Fibroblast of lung (primary cell): ENCODE measurements at regions not wholly inside any gene's neighbourhood (a gene's known extent, or its start where the extent isn't known, plus 50 kb on each side); places are given as distances from the start of the nearest gene placed in this dataset.
"Not testable (repeated sequence)": the region's sequence is repeated elsewhere in the genome, so short reads cannot be mapped to it uniquely, and the experiment has no call there.

Experiments
- DNase-seq, 2 donors: peaks; one replicate each; pipeline versions ENCODE4 v3.0.0 to v3.0.0-alpha.2; 2010; ENCODE audit warnings: low read depth in 2 of 2
- H2AFZ ChIP-seq: 2 replicates; pipeline ENCODE4 v1.5.1; 2012; ENCODE audit warnings: low read length, control low read depth, inconsistent platforms
- H3K27ac ChIP-seq: 2 replicates; pipeline ENCODE4 v1.5.1; 2011; ENCODE audit warnings: low read length, control low read depth; ENCODE audit not compliant: insufficient read depth
- H3K27me3 ChIP-seq: 2 replicates; pipeline ENCODE4 v1.5.1; 2011; ENCODE audit warnings: mild to moderate bottlenecking, low read length; ENCODE audit not compliant: control insufficient read depth, insufficient read depth
- H3K36me3 ChIP-seq: 2 replicates; pipeline ENCODE4 v1.5.1; 2011; ENCODE audit warnings: low read length; ENCODE audit not compliant: control insufficient read depth, insufficient read depth
- H3K4me1 ChIP-seq: 2 replicates; pipeline ENCODE4 v1.5.1; 2011; ENCODE audit warnings: low read length; ENCODE audit not compliant: control insufficient read depth, insufficient read depth; ENCODE audit errors: extremely low read depth
- H3K4me2 ChIP-seq: 2 replicates; pipeline ENCODE4 v1.5.1; 2011; ENCODE audit warnings: low read length, control low read depth; ENCODE audit not compliant: insufficient read depth; ENCODE audit errors: extremely low read depth
- H3K4me3 ChIP-seq, 4 experiments: fragments of 200-600 bp in 1 of 4; sonication (generic) in 1 of 4; replicated peaks in 1 of 4; 2 replicates each; pipeline ENCODE4 v1.5.1; 2011 to 2016; ENCODE audit warnings: low read length in 4 of 4, low read depth in 3 of 4, mild to moderate bottlenecking in 3 of 4, control low read depth in 2 of 4, inconsistent platforms in 1 of 4, mixed read lengths in 1 of 4; ENCODE audit not compliant: insufficient read depth in 1 of 4; ENCODE audit errors: control extremely low read depth in 1 of 4
- H3K79me2 ChIP-seq: 2 replicates; pipeline ENCODE4 v1.5.1; 2012; ENCODE audit warnings: mild to moderate bottlenecking, low read length, inconsistent platforms; ENCODE audit not compliant: control insufficient read depth, insufficient read depth
- H3K9ac ChIP-seq: 2 replicates; pipeline ENCODE4 v1.5.1; 2011; ENCODE audit warnings: mild to moderate bottlenecking, low read length, control low read depth; ENCODE audit not compliant: insufficient read depth
- H3K9me3 ChIP-seq: 2 replicates; pipeline ENCODE4 v1.5.1; 2012; ENCODE audit warnings: low read depth, low read length; ENCODE audit not compliant: control insufficient read depth, insufficient read depth
- H4K20me1 ChIP-seq: 2 replicates; pipeline ENCODE4 v1.5.1; 2011; ENCODE audit warnings: low read length; ENCODE audit not compliant: control insufficient read depth, insufficient read depth; ENCODE audit errors: extremely low read depth
- CTCF ChIP-seq, 2 donors: IDR thresholded peaks in 1 of 2; conservative IDR thresholded peaks in 1 of 2; 1 replicate in 1 of 2; 2 replicates in 1 of 2; pipeline ENCODE4 v1.5.1; 2011 to 2012; ENCODE audit warnings: low read length in 2 of 2, control low read depth in 1 of 2, inconsistent platforms in 1 of 2, low read depth in 1 of 2, mild to moderate bottlenecking in 1 of 2
- EZH2 ChIP-seq: IDR thresholded peaks from 2 replicates; pipeline ENCODE4 v1.5.1; 2012; ENCODE audit warnings: low read length, control low read depth, mild to moderate bottlenecking; ENCODE audit errors: missing control alignments

GRCh38 chr21:25171438-25171837 lies 435.8 kb downstream of the MRPL39 start:
- H2AFZ ChIP-seq = no peak overlapping the region
- no peak overlapping the region for H3K4me3 ChIP-seq
- no peaks in the 10 kb centered on the region for H3K4me1 ChIP-seq
- no peak overlapping the region for H3K4me2 ChIP-seq
- no peaks in the 10 kb centered on the region for H3K79me2 ChIP-seq
- H4K20me1 ChIP-seq = no peaks in the 10 kb centered on the region
- peak; percentile 62 to 81 for DNase-seq
- no peaks in the 10 kb centered on the region for H3K9me3 ChIP-seq
- no peaks in the 10 kb centered on the region for H3K36me3 ChIP-seq
- no peak for TF ChIP-seq CTCF (conservative IDR thresholded peaks at IDR 0.05 in 1 of 2, IDR thresholded peaks at IDR 0.05 in 1 of 2; ENCODE audit: low read depth in 1 of 2, low read length in 2 of 2)
- no peak for TF ChIP-seq EZH2
- no peak overlapping the region for H3K9ac ChIP-seq
- H3K27me3 ChIP-seq = no peaks in the 10 kb centered on the region
- no peak overlapping the region for H3K27ac ChIP-seq

DNA sequence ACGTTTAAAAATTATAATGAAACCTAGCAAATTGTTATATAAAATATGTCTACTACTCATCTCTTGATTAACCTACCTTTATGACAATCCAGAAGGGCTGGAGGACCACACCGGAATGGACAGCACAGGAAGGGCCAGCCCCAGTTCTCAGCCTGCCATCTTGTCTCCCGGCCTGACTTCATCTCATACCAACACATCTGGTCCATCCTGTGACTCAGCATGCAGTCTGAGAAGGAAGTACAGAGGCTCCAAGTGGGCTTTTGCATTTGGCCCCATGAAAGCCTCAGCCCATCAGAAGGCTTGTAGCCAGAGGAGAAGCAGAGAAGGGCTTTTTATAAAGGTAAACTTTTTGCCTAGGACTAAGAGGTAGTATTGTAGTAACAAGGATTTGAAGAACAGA lies 436.6 kb downstream of the MRPL39 start:
- TF ChIP-seq EZH2 = no peak
- Histone ChIP-seq H3K27me3 (no peaks in the 10 kb centered on the region), H3K9me3 (no peaks in the 10 kb centered on the region), H3K79me2 (no peaks in the 10 kb centered on the region), H3K4me2 (no peak overlapping the region), H3K27ac (no peak overlapping the region), H3K4me1 (no peaks in the 10 kb centered on the region), H3K4me3 (no peak overlapping the region), H2AFZ (no peak overlapping the region), H3K36me3 (no peaks in the 10 kb centered on the region), H4K20me1 (no peaks in the 10 kb centered on the region), H3K9ac (no peak overlapping the region)
- peak in 1 of 2 donors; percentile 16 for DNase-seq

DNA sequence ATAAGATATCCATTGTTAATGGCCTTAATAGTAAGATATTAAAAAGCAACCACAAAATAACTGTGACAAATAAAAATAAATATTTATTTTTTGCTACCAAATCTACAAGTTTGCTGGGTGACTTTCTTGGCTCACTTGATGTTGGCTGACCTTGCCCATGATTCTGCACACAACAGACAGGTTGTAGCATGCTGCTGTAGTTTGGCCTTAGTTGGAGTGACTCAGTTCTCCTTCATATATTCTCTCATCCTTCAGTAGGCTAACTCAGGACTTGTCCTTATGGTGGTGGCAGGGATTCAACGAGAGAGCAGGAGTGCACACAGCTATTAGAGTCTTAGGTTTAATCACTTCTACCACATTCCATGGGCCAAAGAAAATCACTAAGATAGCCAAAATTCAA lies 437.9 kb downstream of the MRPL39 start:
- no peak for TF ChIP-seq CTCF (conservative IDR thresholded peaks at IDR 0.05 in 1 of 2, IDR thresholded peaks at IDR 0.05 in 1 of 2; ENCODE audit: low read depth in 1 of 2, low read length in 2 of 2)
- no peak for TF ChIP-seq EZH2
- H3K27ac ChIP-seq = no peak overlapping the region
- no peak overlapping the region for H3K9ac ChIP-seq
- H3K4me1 ChIP-seq = no peaks in the 10 kb centered on the region
- no peaks in the 10 kb centered on the region for H4K20me1 ChIP-seq
- H3K9me3 ChIP-seq = no peaks in the 10 kb centered on the region
- no peak for DNase-seq
- H3K4me3 ChIP-seq = no peak overlapping the region
- H3K36me3 ChIP-seq = no peaks in the 10 kb centered on the region
- no peak overlapping the region for H2AFZ ChIP-seq
- no peaks in the 10 kb centered on the region for H3K79me2 ChIP-seq
- no peaks in the 10 kb centered on the region for H3K27me3 ChIP-seq
- no peak overlapping the region for H3K4me2 ChIP-seq

- not testable (repeated sequence) for H2AFZ ChIP-seq, H3K9me3 ChIP-seq
These were observed 440.4 kb downstream of the MRPL39 start for GRCh38 chr21:25166904-25167303.

More at GRCh38 chr21:25166904-25167303, 440.4 kb downstream of the MRPL39 start:
- not testable (repeated sequence) for H3K27ac ChIP-seq, DNase-seq, H3K27me3 ChIP-seq, H3K9ac ChIP-seq, H3K36me3 ChIP-seq, H3K4me3 ChIP-seq, H3K79me2 ChIP-seq, H3K4me1 ChIP-seq, H3K4me2 ChIP-seq, H4K20me1 ChIP-seq
